ENCODE measurements at regions not wholly inside any gene's neighbourhood (a gene's known extent, or its start where the extent isn't known, plus 50 kb on each side); places are given as distances from the start of the nearest gene placed in this dataset.

GRCh38 chr16:79805621-79806020, 205.1 kb upstream of the MAF start:
- no peak for DNase-seq

GRCh38 chr16:79801646-79802045, 201.1 kb upstream of the MAF start:
- no peak for DNase-seq

- no peak for DNase-seq
Measured at GRCh38 chr16:79800016-79800608, 199.6 kb upstream of the MAF start.

- no peak for DNase-seq
Measured at GRCh38 chr16:79798416-79799053, 198.0 kb upstream of the MAF start.

- DNase-seq, result no peak
Measured at GRCh38 chr16:79797486-79797885, 196.9 kb upstream of the MAF start.

GRCh38 chr16:79795556-79795955, 195.0 kb upstream of the MAF start:
- no peak for DNase-seq

GRCh38 chr16:79794941-79795340, 194.4 kb upstream of the MAF start:
- DNase-seq, result no peak

GRCh38 chr16:79792664-79793351, 192.3 kb upstream of the MAF start:
- no peak for DNase-seq

GRCh38 chr16:79792076-79792475, 191.5 kb upstream of the MAF start:
- no peak for DNase-seq

GRCh38 chr16:79790854-79791253, 190.3 kb upstream of the MAF start:
- DNase-seq, result no peak

GRCh38 chr16:79788949-79789348, 188.4 kb upstream of the MAF start:
- no peak for DNase-seq

- no peak for DNase-seq
Measured at GRCh38 chr16:79786389-79786788, 185.9 kb upstream of the MAF start.

- no peak for DNase-seq
Measured at GRCh38 chr16:79784007-79784406, 183.5 kb upstream of the MAF start.

GRCh38 chr16:79777679-79778078, 177.1 kb upstream of the MAF start:
- no peak for DNase-seq

GRCh38 chr16:79776243-79776847, 175.8 kb upstream of the MAF start:
- DNase-seq, result no peak

GRCh38 chr16:79772784-79773183, 172.2 kb upstream of the MAF start:
- no peak for DNase-seq

GRCh38 chr16:79772048-79772447, 171.5 kb upstream of the MAF start:
- no peak for DNase-seq

GRCh38 chr16:79770244-79771064, 169.9 kb upstream of the MAF start:
- peak; percentile 82 for DNase-seq

- DNase-seq, result no peak
Measured at GRCh38 chr16:79769928-79770243, 169.3 kb upstream of the MAF start.

- no peak for DNase-seq
Measured at GRCh38 chr16:79769270-79769927, 168.9 kb upstream of the MAF start.

- no peak for DNase-seq
Measured at GRCh38 chr16:79768276-79768970, 167.9 kb upstream of the MAF start.
